HG03097 (cell line): ENCODE measurements at regions not wholly inside any gene's neighbourhood (a gene's known extent, or its start where the extent isn't known, plus 50 kb on each side); places are given as distances from the start of the nearest gene placed in this dataset.
"Not testable (repeated sequence)": the region's sequence is repeated elsewhere in the genome, so short reads cannot be mapped to it uniquely, and the experiment has no call there.

ENCODE experiments used
- ATAC-seq: cut with Tn5 transposase; IDR thresholded peaks from one replicate; pipeline ENCODE4 v1.9.1; 2021; ENCODE audit not compliant: unreplicated experiment, low FRiP score

- no peak for ATAC-seq
Observed at GRCh38 chr13:50596776-50597203, 246.7 kb downstream of the DLEU7 start.

GRCh38 chr13:50598338-50598737 is 245.2 kb downstream of the DLEU7 start:
- no peak for ATAC-seq

GRCh38 chr13:50599046-50599445 is 244.4 kb downstream of the DLEU7 start:
- ATAC-seq: no peak

GRCh38 chr13:50599927-50600326 is 243.6 kb downstream of the DLEU7 start:
- ATAC-seq: no peak

- ATAC-seq: no peak
Observed at GRCh38 chr13:50608370-50608769, 235.1 kb downstream of the DLEU7 start.

GRCh38 chr13:50609011-50609410 is 234.5 kb downstream of the DLEU7 start:
- ATAC-seq: no peak

GRCh38 chr13:50610238-50610637 is 233.3 kb downstream of the DLEU7 start:
- no peak for ATAC-seq

GRCh38 chr13:50611117-50611781 is 232.2 kb downstream of the DLEU7 start:
- ATAC-seq: no peak

- no peak for ATAC-seq
Observed at GRCh38 chr13:50612717-50613116, 230.8 kb downstream of the DLEU7 start.

- no peak for ATAC-seq
Observed at GRCh38 chr13:50613356-50613831, 230.1 kb downstream of the DLEU7 start.

- ATAC-seq: no peak
Observed at GRCh38 chr13:50615234-50615633, 228.3 kb downstream of the DLEU7 start.

- ATAC-seq: no peak
Observed at GRCh38 chr13:50616101-50616500, 227.4 kb downstream of the DLEU7 start.

- ATAC-seq: no peak
Observed at GRCh38 chr13:50617134-50617721, 226.3 kb downstream of the DLEU7 start.

GRCh38 chr13:50618206-50618605 is 225.3 kb downstream of the DLEU7 start:
- ATAC-seq: no peak

GRCh38 chr13:50626101-50626547 is 217.4 kb downstream of the DLEU7 start:
- ATAC-seq: no peak

- ATAC-seq: no peak
Observed at GRCh38 chr13:50627111-50627510, 216.4 kb downstream of the DLEU7 start.

GRCh38 chr13:50628512-50628911 is 215.0 kb downstream of the DLEU7 start:
- ATAC-seq: not testable (repeated sequence)

- no peak for ATAC-seq
Observed at GRCh38 chr13:50629497-50629896, 214.0 kb downstream of the DLEU7 start.

GRCh38 chr13:50629966-50630365 is 213.5 kb downstream of the DLEU7 start:
- ATAC-seq: no peak

- no peak for ATAC-seq
Observed at GRCh38 chr13:50631041-50631440, 212.5 kb downstream of the DLEU7 start.

GRCh38 chr13:50634339-50634738 is 209.2 kb downstream of the DLEU7 start:
- ATAC-seq: no peak

- ATAC-seq: no peak
Observed at GRCh38 chr13:50635504-50635903, 208.0 kb downstream of the DLEU7 start.
